ENCODE measurements at regions not wholly inside any gene's neighbourhood (a gene's known extent, or its start where the extent isn't known, plus 50 kb on each side); places are given as distances from the start of the nearest gene placed in this dataset.

GRCh38 chr3:11913316-11913715, 66.6 kb upstream of the TAMM41 start:
- TF ChIP-seq CTCF (conservative IDR thresholded peaks at IDR 0.05; ENCODE audit: low read length) = no peak
- no peak for TF ChIP-seq EZH2phosphoT487 (IDR thresholded peaks at IDR 0.05; ENCODE audit: borderline replicate concordance)
